Mucosa of rectum (tissue), 2 donors: ENCODE measurements at regions not wholly inside any gene's neighbourhood (a gene's known extent, or its start where the extent isn't known, plus 50 kb on each side); places are given as distances from the start of the nearest gene placed in this dataset.
"Not testable (repeated sequence)": the region's sequence is repeated elsewhere in the genome, so short reads cannot be mapped to it uniquely, and the experiment has no call there.

Source experiments
- H3K27ac ChIP-seq, 2 donors: one replicate each; pipeline ENCODE4 v1.7.0; 2013; ENCODE audit warnings: inconsistent platforms in 2 of 2, low read depth in 2 of 2, low read length in 2 of 2
- H3K27me3 ChIP-seq, 2 donors: one replicate each; pipeline ENCODE4 v1.7.0; 2013; ENCODE audit warnings: low read length in 2 of 2; ENCODE audit not compliant: control insufficient read depth in 2 of 2, insufficient read depth in 2 of 2
- H3K36me3 ChIP-seq, 2 donors: one replicate each; pipeline ENCODE4 v1.7.0; 2013; ENCODE audit warnings: low read length in 2 of 2; ENCODE audit not compliant: control insufficient read depth in 2 of 2, insufficient read depth in 2 of 2
- H3K4me1 ChIP-seq, 2 donors: one replicate each; pipeline ENCODE4 v1.7.0; 2013; ENCODE audit warnings: low read length in 2 of 2, mild to moderate bottlenecking in 1 of 2; ENCODE audit not compliant: control insufficient read depth in 2 of 2, insufficient read depth in 2 of 2
- H3K4me3 ChIP-seq, 2 donors: one replicate each; pipeline ENCODE4 v1.7.0; 2013; ENCODE audit warnings: low read length in 2 of 2
- H3K9ac ChIP-seq, 2 donors: one replicate each; pipeline ENCODE4 v1.7.0; 2013; ENCODE audit warnings: low read length in 2 of 2, low read depth in 1 of 2, mild to moderate bottlenecking in 1 of 2
- H3K9me3 ChIP-seq, 2 donors: one replicate each; pipeline ENCODE4 v1.7.0; 2013; ENCODE audit warnings: low read length in 2 of 2; ENCODE audit not compliant: control insufficient read depth in 2 of 2
- donor health status: healthy.
- donor health status: Normal muscosa, but diverticular disease.

- H3K36me3 ChIP-seq, H3K4me3 ChIP-seq, H3K9me3 ChIP-seq, H3K9ac ChIP-seq, H3K27ac ChIP-seq, H3K4me1 ChIP-seq, H3K27me3 ChIP-seq: not testable (repeated sequence)
These were observed 1005.4 kb downstream of the SOCS6 start for GRCh38 chr18:71294201-71294600.

GRCh38 chr18:71293322-71293721 is 1004.5 kb downstream of the SOCS6 start:
- Histone ChIP-seq H3K9ac (no peak overlapping the region), H3K9me3 (no peaks in the 10 kb centered on the region), H3K4me3 (no peak overlapping the region), H3K36me3 (no peaks in the 10 kb centered on the region), H3K27me3 (no peaks in the 10 kb centered on the region), H3K27ac (no peak overlapping the region), H3K4me1 (no peaks in the 10 kb centered on the region)

- no peak overlapping the region for H3K4me3 ChIP-seq
- no peaks in the 10 kb centered on the region for H3K27me3 ChIP-seq
- no peak overlapping the region for H3K9ac ChIP-seq
- no peak overlapping the region for H3K27ac ChIP-seq
- no peaks in the 10 kb centered on the region for H3K9me3 ChIP-seq
- no peaks in the 10 kb centered on the region for H3K4me1 ChIP-seq
- H3K36me3 ChIP-seq: no peaks in the 10 kb centered on the region
These were observed 998.4 kb downstream of the SOCS6 start for GRCh38 chr18:71287268-71287667.

- Histone ChIP-seq H3K4me3 (no peak overlapping the region), H3K9ac (no peak overlapping the region), H3K9me3 (no peaks in the 10 kb centered on the region), H3K27ac (no peak overlapping the region), H3K36me3 (no peaks in the 10 kb centered on the region), H3K4me1 (no peaks in the 10 kb centered on the region), H3K27me3 (no peaks in the 10 kb centered on the region)
These were observed 963.6 kb downstream of the SOCS6 start for GRCh38 chr18:71252351-71252865.

GRCh38 chr18:71250191-71250590 is 961.3 kb downstream of the SOCS6 start:
- no peaks in the 10 kb centered on the region for H3K27me3 ChIP-seq
- H3K4me3 ChIP-seq: no peak overlapping the region
- H3K27ac ChIP-seq: no peak overlapping the region
- no peaks in the 10 kb centered on the region for H3K4me1 ChIP-seq
- H3K36me3 ChIP-seq: no peaks in the 10 kb centered on the region
- no peak overlapping the region for H3K9ac ChIP-seq
- no peaks in the 10 kb centered on the region for H3K9me3 ChIP-seq

GRCh38 chr18:71249791-71250190 is 960.9 kb downstream of the SOCS6 start:
- Histone ChIP-seq H3K9ac (no peak overlapping the region), H3K9me3 (no peaks in the 10 kb centered on the region), H3K4me3 (no peak overlapping the region), H3K36me3 (no peaks in the 10 kb centered on the region), H3K4me1 (no peaks in the 10 kb centered on the region), H3K27me3 (no peaks in the 10 kb centered on the region), H3K27ac (no peak overlapping the region)

GRCh38 chr18:71242981-71243380 is 954.1 kb downstream of the SOCS6 start:
- no peaks in the 10 kb centered on the region for H3K4me1 ChIP-seq

GRCh38 chr18:71238974-71239624 is 950.3 kb downstream of the SOCS6 start:
- H3K36me3 ChIP-seq: no peaks in the 10 kb centered on the region
- no peak overlapping the region for H3K9ac ChIP-seq
- no peaks in the 10 kb centered on the region for H3K9me3 ChIP-seq
- H3K4me1 ChIP-seq: no peaks in the 10 kb centered on the region
- H3K27ac ChIP-seq: no peak overlapping the region
- H3K27me3 ChIP-seq: no peaks in the 10 kb centered on the region
- no peak overlapping the region for H3K4me3 ChIP-seq

More at GRCh38 chr18:71242981-71243380, 954.1 kb downstream of the SOCS6 start:
- Histone ChIP-seq H3K27ac (no peak overlapping the region), H3K36me3 (no peaks in the 10 kb centered on the region), H3K4me3 (no peak overlapping the region), H3K9ac (no peak overlapping the region), H3K9me3 (no peaks in the 10 kb centered on the region), H3K27me3 (no peaks in the 10 kb centered on the region)

GRCh38 chr18:71237641-71238040 is 948.8 kb downstream of the SOCS6 start:
- Histone ChIP-seq H3K36me3 (no peaks in the 10 kb centered on the region), H3K9ac (no peak overlapping the region), H3K27ac (no peak overlapping the region), H3K9me3 (no peaks in the 10 kb centered on the region), H3K4me3 (no peak overlapping the region), H3K4me1 (no peaks in the 10 kb centered on the region), H3K27me3 (no peaks in the 10 kb centered on the region)

- Histone ChIP-seq H3K36me3 (no peaks in the 10 kb centered on the region), H3K4me3 (no peak overlapping the region), H3K9ac (no peak overlapping the region), H3K4me1 (no peaks in the 10 kb centered on the region), H3K27me3 (no peaks in the 10 kb centered on the region), H3K27ac (no peak overlapping the region), H3K9me3 (no peaks in the 10 kb centered on the region)
These were observed 944.3 kb downstream of the SOCS6 start for GRCh38 chr18:71233177-71233576.
